ENCODE measurements at regions not wholly inside any gene's neighbourhood (a gene's known extent, or its start where the extent isn't known, plus 50 kb on each side); places are given as distances from the start of the nearest gene placed in this dataset.

DNA sequence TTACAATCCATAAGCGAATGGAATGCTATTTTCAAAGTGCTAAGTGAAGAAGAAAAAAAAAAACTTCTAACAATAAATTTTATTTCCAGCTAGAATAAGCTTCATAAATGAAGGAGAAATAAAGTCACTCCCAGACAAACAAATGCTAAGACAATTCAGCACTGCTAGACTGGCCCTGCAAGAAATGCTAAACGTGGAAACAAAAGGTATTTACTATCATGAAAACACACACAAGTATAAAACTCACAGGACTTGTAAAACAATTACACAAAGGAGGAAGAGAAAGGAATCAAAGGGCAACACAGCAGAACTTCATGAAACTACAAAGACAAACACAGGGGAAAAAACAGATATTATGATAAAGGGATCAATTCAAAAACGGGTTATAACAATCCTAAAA is 85.8 kb upstream of the NELL2 start:
- no peak for DNase-seq

DNA sequence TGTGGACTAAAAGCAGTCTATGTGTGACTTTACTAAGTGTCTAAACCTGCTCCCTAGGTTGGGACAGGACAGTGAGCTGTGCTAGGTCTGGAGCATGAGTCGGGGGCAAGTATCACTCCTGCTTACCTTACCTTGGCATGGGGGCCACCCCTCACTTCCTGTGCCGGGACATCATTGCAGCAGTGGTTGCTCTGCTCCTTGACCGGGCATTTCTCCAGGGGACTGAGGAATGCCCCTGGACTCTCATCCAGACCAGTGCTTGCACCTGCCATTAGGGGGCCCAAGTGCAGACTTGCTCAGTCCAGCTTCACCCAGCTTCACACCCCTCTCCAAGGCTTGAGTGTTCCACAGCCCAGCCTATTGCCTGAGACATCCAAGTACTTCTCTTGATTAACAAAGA is 84.7 kb upstream of the NELL2 start:
- DNase-seq, result no peak

DNA sequence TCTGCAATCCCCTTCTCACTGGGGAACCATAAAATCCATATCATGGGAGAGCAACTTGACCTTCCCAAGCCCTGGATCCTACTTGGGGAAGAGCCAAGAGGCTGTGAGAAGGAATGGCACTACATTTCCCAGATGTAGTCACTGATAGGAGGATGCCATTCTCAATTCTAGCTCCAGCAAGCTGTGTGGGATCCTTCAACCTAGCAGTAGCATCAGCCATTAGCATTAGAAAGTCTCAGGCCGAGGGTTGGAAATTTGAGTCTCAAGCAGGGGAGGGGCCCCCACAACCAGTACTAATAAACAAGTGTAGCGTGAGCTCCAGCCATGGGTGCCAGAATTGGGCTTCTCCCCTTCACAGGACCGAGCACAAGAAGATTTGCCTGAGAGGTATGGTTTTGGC is 84.3 kb upstream of the NELL2 start:
- DNase-seq, result no peak

DNA sequence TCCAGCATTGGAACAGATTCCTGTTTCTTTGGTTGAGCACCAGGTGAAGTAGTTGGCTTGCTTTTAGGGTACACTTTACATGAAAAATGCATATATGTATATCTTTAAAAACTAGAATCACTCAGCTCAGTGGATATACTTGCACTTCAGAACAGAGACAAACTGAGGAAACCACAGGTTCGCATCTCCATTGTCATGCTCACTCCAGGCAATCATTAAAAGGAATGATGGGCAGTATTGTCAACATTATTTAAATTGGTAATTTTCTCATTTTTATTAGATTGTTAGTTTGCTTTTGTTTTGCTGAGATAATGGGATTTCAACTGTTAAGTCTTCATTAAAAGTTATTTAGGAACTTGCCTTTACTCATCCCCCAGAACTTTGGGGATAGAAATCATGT is 71.0 kb upstream of the NELL2 start:
- no peak for DNase-seq

DNA sequence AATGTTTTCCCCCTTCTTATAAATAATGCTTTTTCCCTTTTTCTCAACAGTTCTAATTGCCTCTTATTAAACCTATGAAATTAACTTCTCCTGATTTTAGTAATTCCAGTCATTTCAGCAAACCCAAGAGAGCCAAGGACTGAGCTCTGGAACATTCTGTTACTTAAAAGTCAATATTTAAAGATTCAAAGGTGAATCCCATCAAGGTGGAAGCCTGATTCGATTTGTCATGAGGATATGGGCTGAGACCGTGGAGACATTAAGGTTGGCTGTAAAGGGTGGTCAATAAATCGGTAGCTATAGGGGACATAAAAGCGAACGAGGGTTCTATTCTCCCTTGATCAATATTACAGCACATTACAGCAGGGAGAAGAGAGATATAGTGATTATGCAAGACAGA is 66.6 kb upstream of the NELL2 start:
- DNase-seq, result no peak

DNA sequence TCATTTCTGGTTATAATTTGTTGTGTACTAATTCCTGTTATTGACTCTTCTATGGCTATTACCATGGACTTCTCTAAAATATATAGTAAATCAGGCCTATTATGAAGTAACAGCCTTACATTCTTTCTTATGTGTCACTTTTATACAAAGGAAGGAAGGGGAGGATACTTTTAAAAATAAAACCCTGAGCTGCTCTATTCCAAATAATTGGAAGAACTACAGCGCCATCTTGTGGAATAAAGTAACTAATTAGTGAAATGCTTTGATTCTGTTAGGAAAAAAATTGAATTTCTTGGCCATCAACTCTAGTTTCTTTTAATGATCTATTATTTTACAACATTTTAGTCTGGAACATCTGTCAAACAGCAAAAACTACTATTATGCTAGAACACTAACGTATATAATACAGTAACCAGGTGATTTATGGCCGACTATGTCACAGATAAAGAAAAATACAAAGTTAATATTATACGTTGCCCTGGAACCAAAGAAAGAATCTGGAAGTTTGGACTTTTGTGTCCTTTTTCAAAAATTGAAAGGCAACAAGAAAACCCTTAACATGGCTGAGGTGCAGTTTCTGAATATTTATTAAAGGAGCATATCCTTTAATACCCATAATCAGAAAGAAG is 55.0 kb upstream of the NELL2 start:
- DNase-seq, result peak; percentile 46

DNA sequence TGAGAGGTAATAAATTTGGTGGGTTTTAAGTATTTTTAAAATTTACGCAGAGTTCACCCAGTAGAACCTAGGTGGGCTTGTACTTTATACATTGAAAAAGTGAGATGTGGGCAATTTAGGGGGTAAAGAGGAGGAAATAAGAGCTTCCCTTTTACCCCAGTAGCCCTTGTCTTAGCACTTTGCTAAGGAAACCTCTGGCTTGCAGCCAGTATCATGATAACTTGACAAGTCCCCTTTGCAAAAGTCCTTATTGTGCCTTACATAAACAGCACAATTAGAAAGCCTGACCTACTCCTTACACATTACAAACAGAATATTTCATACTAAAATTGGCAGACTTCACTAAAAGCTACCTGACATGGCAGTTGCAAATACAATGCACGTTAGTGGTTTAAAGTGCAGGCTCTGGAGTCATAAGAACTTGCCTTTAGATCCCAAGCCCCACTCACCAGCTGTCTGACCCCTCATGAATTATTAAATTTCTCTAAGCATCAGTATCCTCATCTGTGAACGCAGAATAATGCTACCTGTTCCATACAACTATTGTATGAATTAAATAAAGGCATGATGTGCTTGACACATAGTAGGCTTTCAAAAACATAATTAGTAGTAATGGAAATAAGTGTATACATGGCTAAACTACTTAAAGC is 53.2 kb upstream of the NELL2 start:
- DNase-seq, result no peak
